ENCODE measurements at regions not wholly inside any gene's neighbourhood (a gene's known extent, or its start where the extent isn't known, plus 50 kb on each side); places are given as distances from the start of the nearest gene placed in this dataset.
"Not testable (repeated sequence)": the region's sequence is repeated elsewhere in the genome, so short reads cannot be mapped to it uniquely, and the experiment has no call there.

DNA sequence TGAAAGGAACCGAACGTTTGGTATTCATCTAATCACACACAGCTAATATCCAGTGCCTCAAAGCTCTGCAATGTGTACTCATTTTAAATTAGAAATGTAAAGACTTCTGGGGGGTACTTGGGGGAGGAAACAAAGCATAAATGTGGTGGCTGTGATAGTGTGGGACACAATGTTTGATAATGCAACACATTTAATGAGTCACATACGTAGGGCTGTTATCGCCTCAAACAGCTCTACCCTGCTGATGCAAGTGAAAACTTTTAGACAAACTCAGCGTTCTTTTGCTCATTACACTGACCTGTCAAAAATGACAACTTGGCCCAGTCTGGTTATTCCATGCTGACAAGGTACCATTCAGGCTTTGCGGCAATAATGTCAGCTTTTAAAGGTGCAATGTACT is 1227.1 kb upstream of the CELF4 start:
- no peak for DNase-seq (ENCODE audit: low spot score)

DNA sequence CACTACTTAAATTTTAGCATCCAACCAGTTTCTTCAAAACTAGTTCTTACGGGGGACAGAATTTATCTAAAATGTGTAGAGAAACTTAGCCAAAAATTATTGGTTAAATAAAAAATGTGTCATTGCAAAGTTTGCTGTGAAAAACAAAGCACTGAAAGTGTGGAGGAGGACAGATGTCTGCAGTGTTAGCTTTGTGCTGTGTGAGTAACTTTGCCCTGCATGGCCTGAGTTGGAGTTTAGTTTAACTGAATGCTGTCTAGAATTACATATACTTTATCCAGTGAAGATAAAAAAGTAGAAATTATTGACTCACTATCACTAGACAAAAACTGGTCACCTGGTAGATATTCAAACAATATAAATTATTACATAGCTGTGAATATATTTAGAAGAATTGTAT is 1225.2 kb upstream of the CELF4 start:
- no peak for DNase-seq (ENCODE audit: low spot score)

GRCh38 chr18:38790303-38790702 is 1224.7 kb upstream of the CELF4 start:
- DNase-seq (ENCODE audit: low spot score), result no peak

- no peak for DNase-seq (ENCODE audit: low spot score)
These were observed 1223.5 kb upstream of the CELF4 start for GRCh38 chr18:38789141-38789540.

DNA sequence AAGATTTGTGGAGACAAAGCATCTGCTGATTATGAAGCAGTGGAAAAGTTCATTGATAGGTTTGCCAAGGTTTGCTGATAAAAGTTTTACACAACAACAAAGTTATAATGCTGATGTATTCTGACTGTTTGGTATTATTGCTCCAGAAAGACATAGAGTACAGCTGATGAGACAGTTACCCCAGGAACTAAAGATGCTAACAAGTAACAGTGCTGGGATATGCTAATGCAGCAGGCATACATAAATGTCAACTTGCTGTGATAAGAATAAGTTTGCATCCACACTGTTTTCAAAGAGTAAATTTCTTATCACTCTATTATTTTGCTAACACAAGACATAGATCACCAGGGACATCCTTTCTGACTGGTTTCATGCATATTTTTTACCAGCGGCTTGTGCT is 1221.3 kb upstream of the CELF4 start:
- no peak for DNase-seq (ENCODE audit: low spot score)

DNA sequence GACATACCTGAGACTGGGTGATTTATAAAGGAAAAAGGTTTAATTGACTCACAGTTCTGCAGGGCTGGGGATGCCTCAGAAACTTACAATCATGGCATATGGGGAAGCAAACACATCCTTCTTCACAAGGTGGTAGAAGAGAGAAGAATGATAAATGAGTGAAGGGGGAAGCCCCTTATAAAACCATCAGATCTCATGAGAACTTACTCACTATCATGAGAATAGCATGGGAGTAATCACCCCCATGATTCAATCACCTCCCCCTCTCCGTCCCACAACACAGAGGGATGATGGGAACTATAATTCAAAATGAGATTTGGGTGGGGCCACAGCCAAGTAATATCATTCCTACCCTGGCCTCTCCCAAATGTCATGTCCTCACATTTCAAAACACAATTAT is 1206.0 kb upstream of the CELF4 start:
- not testable (repeated sequence) for DNase-seq (ENCODE audit: low spot score)

DNA sequence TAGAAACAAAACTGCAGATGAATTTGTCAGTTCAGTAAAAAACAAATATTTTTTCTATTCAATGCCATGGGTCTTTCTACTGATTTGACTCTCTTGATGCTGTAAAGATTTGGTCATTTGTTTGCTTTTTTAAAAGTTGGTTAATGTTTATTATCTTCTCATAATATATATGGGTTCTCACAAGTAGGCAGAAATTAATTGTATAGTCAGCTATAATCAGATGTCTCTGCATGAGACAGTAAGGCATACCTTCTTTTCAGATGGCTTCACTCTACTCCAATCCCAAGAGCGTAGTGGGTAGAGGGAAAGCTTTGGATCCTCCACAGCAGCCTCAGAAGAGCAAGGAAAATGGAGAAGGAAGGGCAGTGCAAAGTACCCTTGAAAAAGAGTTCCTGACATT is 1202.9 kb upstream of the CELF4 start:
- DNase-seq (ENCODE audit: low spot score), result no peak

- no peak for DNase-seq (ENCODE audit: low spot score)
These were observed 1193.9 kb upstream of the CELF4 start for GRCh38 chr18:38759457-38759856.

- DNase-seq (ENCODE audit: low spot score), result no peak
These were observed 1190.8 kb upstream of the CELF4 start for GRCh38 chr18:38756436-38756835.

- no peak for DNase-seq (ENCODE audit: low spot score)
These were observed 1186.8 kb upstream of the CELF4 start for GRCh38 chr18:38752430-38752829.

- no peak for DNase-seq (ENCODE audit: low spot score)
These were observed 1186.3 kb upstream of the CELF4 start for GRCh38 chr18:38751898-38752297.

GRCh38 chr18:38751211-38751610 is 1185.6 kb upstream of the CELF4 start:
- no peak for DNase-seq (ENCODE audit: low spot score)

- DNase-seq (ENCODE audit: low spot score), result no peak
These were observed 1185.2 kb upstream of the CELF4 start for GRCh38 chr18:38750751-38751150.

- DNase-seq (ENCODE audit: low spot score), result no peak
These were observed 1181.6 kb upstream of the CELF4 start for GRCh38 chr18:38747153-38747552.

DNA sequence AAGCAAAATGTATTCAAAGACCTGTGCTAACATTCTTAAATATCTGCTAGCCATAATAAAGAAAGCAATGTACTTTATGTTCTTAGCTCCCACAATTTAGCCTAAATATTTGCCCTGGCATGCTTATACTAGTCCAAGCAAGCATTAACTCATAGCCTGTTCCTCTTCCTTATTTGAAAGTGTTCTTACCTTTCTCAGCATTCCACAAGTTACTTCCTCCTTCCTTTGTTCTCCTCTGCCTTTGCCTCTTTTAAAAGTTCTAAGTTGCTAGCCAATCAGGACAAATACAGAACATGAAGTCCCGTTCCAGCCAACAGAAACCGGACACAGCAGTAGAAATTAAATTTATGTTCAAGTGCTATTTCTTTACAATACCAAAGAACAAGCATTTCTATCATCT is 1154.6 kb upstream of the CELF4 start:
- not testable (repeated sequence) for DNase-seq (ENCODE audit: low spot score)

DNA sequence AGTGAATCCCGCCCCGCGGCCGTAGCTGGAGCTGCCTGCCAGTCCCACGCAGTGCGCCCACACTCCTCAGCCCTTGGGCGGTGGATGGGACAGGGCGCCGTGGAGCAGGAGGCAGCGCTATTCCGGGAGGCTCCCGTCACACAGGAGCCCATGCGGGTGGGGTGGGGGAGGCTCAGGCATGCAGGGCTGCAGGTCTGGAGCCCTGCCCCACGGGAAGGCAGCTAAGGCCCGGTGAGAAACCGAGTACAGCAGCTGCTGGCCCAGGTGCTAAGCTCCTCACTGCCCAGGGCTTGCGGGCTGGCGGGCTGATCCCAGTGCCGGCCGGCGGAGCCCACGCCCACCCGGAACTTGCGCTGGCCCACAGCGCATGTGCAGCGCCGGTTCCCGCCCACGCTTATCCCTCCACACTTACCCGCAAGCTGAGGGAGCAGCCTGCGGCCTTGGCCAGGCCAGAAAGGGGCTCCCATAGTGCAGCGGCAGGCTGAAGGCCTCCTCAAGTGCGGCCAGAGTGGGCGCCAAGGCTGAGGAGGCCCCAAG is 1152.8 kb upstream of the CELF4 start:
- no peak for DNase-seq (ENCODE audit: low spot score)

DNA sequence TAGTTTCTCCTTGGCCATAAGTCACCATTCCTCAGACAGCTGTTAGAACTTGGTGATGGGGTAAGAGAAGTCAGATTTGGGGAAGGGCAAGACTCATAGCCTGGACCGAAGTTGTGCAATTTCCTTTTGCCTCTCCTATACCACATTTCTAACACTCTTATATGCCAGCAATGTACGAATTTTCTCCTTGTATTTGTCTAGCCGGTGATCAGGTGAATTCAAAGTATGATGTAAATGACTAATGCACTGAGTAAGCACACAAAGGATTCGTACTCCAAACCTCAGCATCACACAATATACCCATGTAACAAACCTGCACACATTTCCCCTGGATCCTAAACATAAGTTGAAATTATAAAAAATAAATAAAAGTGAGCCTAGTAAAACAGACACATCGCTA is 1143.5 kb upstream of the CELF4 start:
- no peak for DNase-seq (ENCODE audit: low spot score)

- DNase-seq (ENCODE audit: low spot score), result no peak
These were observed 1140.8 kb upstream of the CELF4 start for GRCh38 chr18:38706373-38706772.

GRCh38 chr18:38698088-38698487 is 1132.5 kb upstream of the CELF4 start:
- DNase-seq (ENCODE audit: low spot score), result no peak

- no peak for DNase-seq (ENCODE audit: low spot score)
These were observed 1130.1 kb upstream of the CELF4 start for GRCh38 chr18:38695559-38696280.

DNA sequence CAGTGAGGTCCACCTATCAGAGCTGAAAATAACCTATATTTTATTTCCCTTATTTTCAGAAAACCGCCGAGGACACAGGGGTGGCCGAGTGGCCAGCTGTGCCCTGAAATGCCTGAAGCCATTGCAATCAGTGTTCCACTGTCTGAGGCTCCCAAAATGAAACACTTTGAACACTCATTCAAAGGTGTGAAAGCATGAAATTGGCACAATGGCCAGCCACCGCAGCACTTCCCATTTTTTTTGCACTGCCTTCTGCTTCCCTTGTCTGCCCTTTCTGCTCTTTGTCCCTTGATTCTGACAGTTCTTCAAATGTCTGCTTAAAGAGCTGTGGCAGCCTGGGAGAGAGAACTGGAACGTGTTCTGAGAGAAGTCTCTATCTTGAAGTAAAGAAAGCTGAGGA is 1127.5 kb upstream of the CELF4 start:
- no peak for DNase-seq (ENCODE audit: low spot score)

- no peak for DNase-seq (ENCODE audit: low spot score)
These were observed 1125.0 kb upstream of the CELF4 start for GRCh38 chr18:38690626-38691025.

- no peak for DNase-seq (ENCODE audit: low spot score)
These were observed 1122.8 kb upstream of the CELF4 start for GRCh38 chr18:38688416-38688815.

DNA sequence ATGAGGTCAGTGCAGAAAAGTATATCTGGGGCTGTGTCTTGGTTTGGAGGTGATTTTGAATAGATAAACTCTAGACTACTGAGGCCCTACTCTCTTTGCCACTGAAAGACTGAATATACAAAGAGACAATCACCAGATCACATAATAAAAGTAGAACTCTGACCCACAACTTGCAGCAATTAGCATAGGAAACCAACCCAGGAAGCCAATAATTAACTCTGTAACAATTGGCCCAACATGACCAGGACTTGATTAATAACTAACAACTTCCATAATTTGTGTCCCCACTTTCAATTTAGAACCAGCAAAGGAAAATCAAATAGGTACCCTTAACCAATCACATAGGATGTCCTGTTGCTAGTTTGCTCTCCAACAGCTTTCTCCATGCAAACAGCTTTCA is 1104.9 kb upstream of the CELF4 start:
- no peak for DNase-seq (ENCODE audit: low spot score)
